ENCODE measurements at regions not wholly inside any gene's neighbourhood (a gene's known extent, or its start where the extent isn't known, plus 50 kb on each side); places are given as distances from the start of the nearest gene placed in this dataset.
"Not testable (repeated sequence)": the region's sequence is repeated elsewhere in the genome, so short reads cannot be mapped to it uniquely, and the experiment has no call there.

- no peak for DNase-seq (ENCODE audit: low read depth in 4 of 4, low spot score in 3 of 4)
Observed at GRCh38 chr3:13197795-13198194, 124.6 kb upstream of the IQSEC1 start.

GRCh38 chr3:13197281-13197680, 124.1 kb upstream of the IQSEC1 start:
- no peak for DNase-seq (ENCODE audit: low read depth in 4 of 4, low spot score in 3 of 4)

GRCh38 chr3:13195374-13195773, 122.1 kb upstream of the IQSEC1 start:
- no peak for DNase-seq (ENCODE audit: low read depth in 4 of 4, low spot score in 3 of 4)

- DNase-seq (ENCODE audit: low read depth in 4 of 4, low spot score in 3 of 4): no peak
Observed at GRCh38 chr3:13194285-13195209, 121.3 kb upstream of the IQSEC1 start.

- DNase-seq (ENCODE audit: low read depth in 4 of 4, low spot score in 3 of 4): no peak
Observed at GRCh38 chr3:13193320-13194284, 120.4 kb upstream of the IQSEC1 start.

- DNase-seq (ENCODE audit: low read depth in 4 of 4, low spot score in 3 of 4): no peak
Observed at GRCh38 chr3:13192471-13193213, 119.4 kb upstream of the IQSEC1 start.

GRCh38 chr3:13191016-13191415, 117.8 kb upstream of the IQSEC1 start:
- no peak for DNase-seq (ENCODE audit: low read depth in 4 of 4, low spot score in 3 of 4)

GRCh38 chr3:13190378-13190765, 117.1 kb upstream of the IQSEC1 start:
- DNase-seq (ENCODE audit: low read depth in 4 of 4, low spot score in 3 of 4): no peak

GRCh38 chr3:13189639-13190377, 116.6 kb upstream of the IQSEC1 start:
- DNase-seq (ENCODE audit: low read depth in 4 of 4, low spot score in 3 of 4): peak in 2 of 4 donors; percentile 23 to 29

GRCh38 chr3:13188975-13189374, 115.7 kb upstream of the IQSEC1 start:
- DNase-seq (ENCODE audit: low read depth in 4 of 4, low spot score in 3 of 4): no peak

GRCh38 chr3:13188181-13188779, 115.1 kb upstream of the IQSEC1 start:
- no peak for DNase-seq (ENCODE audit: low read depth in 4 of 4, low spot score in 3 of 4)

GRCh38 chr3:13187593-13187992, 114.4 kb upstream of the IQSEC1 start:
- no peak for DNase-seq (ENCODE audit: low read depth in 4 of 4, low spot score in 3 of 4)

- DNase-seq (ENCODE audit: low read depth in 4 of 4, low spot score in 3 of 4): no peak
Observed at GRCh38 chr3:13186435-13186815, 113.2 kb upstream of the IQSEC1 start.

- DNase-seq (ENCODE audit: low read depth in 4 of 4, low spot score in 3 of 4): no peak
Observed at GRCh38 chr3:13185737-13186434, 112.7 kb upstream of the IQSEC1 start.

- not testable (repeated sequence) for DNase-seq (ENCODE audit: low read depth in 4 of 4, low spot score in 3 of 4)
Observed at GRCh38 chr3:13179582-13180210, 106.5 kb upstream of the IQSEC1 start.

- DNase-seq (ENCODE audit: low read depth in 4 of 4, low spot score in 3 of 4): no peak
Observed at GRCh38 chr3:13179181-13179580, 106.0 kb upstream of the IQSEC1 start.

- DNase-seq (ENCODE audit: low read depth in 4 of 4, low spot score in 3 of 4): no peak
Observed at GRCh38 chr3:13178107-13178506, 104.9 kb upstream of the IQSEC1 start.

GRCh38 chr3:13177641-13178040, 104.4 kb upstream of the IQSEC1 start:
- DNase-seq (ENCODE audit: low read depth in 4 of 4, low spot score in 3 of 4): no peak

- no peak for DNase-seq (ENCODE audit: low read depth in 4 of 4, low spot score in 3 of 4)
Observed at GRCh38 chr3:13177236-13177635, 104.0 kb upstream of the IQSEC1 start.

Measured in right renal pelvis (tissue), 4 donors.